Jurkat, Clone E6-1 (cell line): ENCODE measurements at regions not wholly inside any gene's neighbourhood (a gene's known extent, or its start where the extent isn't known, plus 50 kb on each side); places are given as distances from the start of the nearest gene placed in this dataset.

Experiments
- DNase-seq: peaks from one replicate; pipeline ENCODE4 v3.0.0-alpha.2; 2011; ENCODE audit warnings: low read depth, low spot score
- H3K4me3 ChIP-seq: 2 replicates; pipeline ENCODE4 v1.5.1; 2011; ENCODE audit warnings: mild to moderate bottlenecking, low read length, control low read depth, moderate library complexity

GRCh38 chr20:56171087-56172012 lies 77.2 kb upstream of the MC3R start:
- H3K4me3 ChIP-seq: no peak overlapping the region
- DNase-seq: no peak

GRCh38 chr20:56173438-56173837 lies 75.1 kb upstream of the MC3R start:
- no peak for DNase-seq
- H3K4me3 ChIP-seq: no peak overlapping the region

GRCh38 chr20:56174416-56174815 lies 74.1 kb upstream of the MC3R start:
- H3K4me3 ChIP-seq: no peak overlapping the region

GRCh38 chr20:56175884-56176283 lies 72.6 kb upstream of the MC3R start:
- DNase-seq: no peak
- no peak overlapping the region for H3K4me3 ChIP-seq

More at GRCh38 chr20:56174416-56174815, 74.1 kb upstream of the MC3R start:
- no peak for DNase-seq

- no peak overlapping the region for H3K4me3 ChIP-seq
- no peak for DNase-seq
Observed at GRCh38 chr20:56178219-56178618, 70.3 kb upstream of the MC3R start.

GRCh38 chr20:56179051-56179450 lies 69.5 kb upstream of the MC3R start:
- no peak overlapping the region for H3K4me3 ChIP-seq
- no peak for DNase-seq

GRCh38 chr20:56181583-56181982 lies 66.9 kb upstream of the MC3R start:
- no peak overlapping the region for H3K4me3 ChIP-seq
- no peak for DNase-seq

- DNase-seq: no peak
- H3K4me3 ChIP-seq: no peak overlapping the region
Observed at GRCh38 chr20:56187534-56188165, 60.9 kb upstream of the MC3R start.

- no peak for DNase-seq
- no peak overlapping the region for H3K4me3 ChIP-seq
Observed at GRCh38 chr20:56194042-56194441, 54.5 kb upstream of the MC3R start.

- no peak overlapping the region for H3K4me3 ChIP-seq
- no peak for DNase-seq
Observed at GRCh38 chr20:56195946-56196345, 52.6 kb upstream of the MC3R start.
